ENCODE measurements at regions not wholly inside any gene's neighbourhood (a gene's known extent, or its start where the extent isn't known, plus 50 kb on each side); places are given as distances from the start of the nearest gene placed in this dataset.

- H3K79me1 ChIP-seq (ENCODE audit: low read depth, low read length) = no peaks in the 10 kb centered on the region
- H2BK120ac ChIP-seq (replicated peaks; ENCODE audit: low read depth, low read length) = no peak overlapping the region
- H3K14ac ChIP-seq (ENCODE audit: insufficient read length) = no peak overlapping the region
- H2BK15ac ChIP-seq (ENCODE audit: low read length) = no peak overlapping the region
- no peak overlapping the region for H2BK20ac ChIP-seq (ENCODE audit: low read length)
- no peak overlapping the region for H2BK5ac ChIP-seq (ENCODE audit: low read depth, low read length)
- H3K27me3 ChIP-seq (replicated peaks in 1 of 4; ENCODE audit: control insufficient read depth in 3 of 4, extremely low read depth in 1 of 4, insufficient read depth in 3 of 4, low read length in 3 of 4) = no peaks in the 10 kb centered on the region
- no peaks in the 10 kb centered on the region for H3K36me3 ChIP-seq (ENCODE audit: control insufficient read depth in 2 of 4, insufficient read depth in 4 of 4, low read length in 3 of 4)
- ChIA-PET POLR2A (ENCODE audit: partially characterized antibody) (no interaction called here), CTCF (ENCODE audit: partially characterized antibody) (interaction anchor here (1.4 kb wide), 1 partner anchor 13 kb away, joined by 3 read pairs; no protein-coding TSS in a partner anchor)
- H3K9ac ChIP-seq (replicated peaks in 1 of 4; ENCODE audit: extremely low read depth in 1 of 4, low read depth in 3 of 4, low read length in 3 of 4) = no peak overlapping the region
- no peak for DNase-seq (ENCODE audit: low read depth in 1 of 2, low spot score in 2 of 2)
- H2AK5ac ChIP-seq (ENCODE audit: low read depth, low read length) = no peak overlapping the region
- H3K9me3 ChIP-seq (ENCODE audit: insufficient read depth in 2 of 2, low read depth in 1 of 2, low read length in 1 of 2) = no peaks in the 10 kb centered on the region
- H3K56ac ChIP-seq (replicated peaks; ENCODE audit: insufficient read length, low read depth, low read length) = no peak overlapping the region
- no peak overlapping the region for H4K5ac ChIP-seq (ENCODE audit: insufficient read length, low read depth, low read length)
- WGBS, 2 experiments (ENCODE audit: extremely low coverage in 1 of 2, insufficient coverage in 1 of 2, insufficient read length in 1 of 2, insufficient replicate concordance in 2 of 2, low coverage in 1 of 2, low lambda C conversion rate in 2 of 2, missing lambda C conversion rate in 1 of 2) = 94% methylated on average over 3 of the region's 3 CpGs; no CpG with 5 or more reads in 1 of the 2 experiments
- H4K91ac ChIP-seq (replicated peaks; ENCODE audit: insufficient read length, low read length) = no peak overlapping the region
- no peak overlapping the region for H2BK12ac ChIP-seq (ENCODE audit: low read depth, low read length)
- no peak overlapping the region for H3K18ac ChIP-seq (ENCODE audit: extremely low read depth, low read length)
- H3K27ac ChIP-seq (ENCODE audit: low read depth, low read length) = no peak overlapping the region
- H3K4ac ChIP-seq (replicated peaks; ENCODE audit: insufficient read length, low read depth, low read length) = no peak overlapping the region
- no peaks in the 10 kb centered on the region for H3K79me2 ChIP-seq (ENCODE audit: control insufficient read depth in 1 of 2, insufficient read depth in 2 of 2, low read length in 2 of 2)
- H4K8ac ChIP-seq (ENCODE audit: extremely low read depth, insufficient read depth, low read length) = no peak overlapping the region
- no peak overlapping the region for H3K4me3 ChIP-seq (ENCODE audit: extremely low read depth in 1 of 4, insufficient read depth in 2 of 4, low read depth in 3 of 4, low read length in 4 of 4)
- H3K4me1 ChIP-seq (replicated peaks in 1 of 4; ENCODE audit: control insufficient read depth in 3 of 4, insufficient read depth in 4 of 4, low read length in 3 of 4) = peaks cover 0 to 9% (median 2%) of the 10 kb centered on the region in 4 experiments; a peak in 4 of 7 replicates
- FAIRE-seq = no peak
- no peak overlapping the region for H3K4me2 ChIP-seq (ENCODE audit: insufficient read depth in 1 of 2, low read depth in 2 of 2, low read length in 2 of 2)
- H3K23me2 ChIP-seq (ENCODE audit: low read depth, low read length) = no peaks in the 10 kb centered on the region
- no peak overlapping the region for H3K23ac ChIP-seq (ENCODE audit: insufficient read length)
- H4K20me1 ChIP-seq (replicated peaks in 1 of 2; ENCODE audit: control insufficient read depth in 1 of 2, insufficient read depth in 2 of 2, low read length in 2 of 2) = no peaks in the 10 kb centered on the region
- H2AFZ ChIP-seq (ENCODE audit: low read length) = no peak overlapping the region
- TF ChIP-seq CTCF (IDR thresholded peaks at IDR 0.05; ENCODE audit: control extremely low read depth in 1 of 3, insufficient read depth in 1 of 3, low read depth in 1 of 3, low read length in 3 of 3) = no peak
- TF ChIP-seq CBX5 (IDR thresholded peaks at IDR 0.05; ENCODE audit: low read depth, low read length) = no peak
- no peak for TF ChIP-seq CBX8 (IDR thresholded peaks at IDR 0.05; ENCODE audit: borderline replicate concordance, low read depth, low read length)
- no peak for TF ChIP-seq HDAC6 (IDR thresholded peaks at IDR 0.05; ENCODE audit: low read depth, low read length)
- no peak for TF ChIP-seq GTF2F1 (IDR thresholded peaks at IDR 0.05; ENCODE audit: borderline replicate concordance, low read depth, low read length)
- no peak for TF ChIP-seq EP300 (IDR thresholded peaks at IDR 0.05; ENCODE audit: borderline replicate concordance in 1 of 2, low read depth in 2 of 2, low read length in 2 of 2)
- no peak for TF ChIP-seq JUND (IDR thresholded peaks at IDR 0.05; ENCODE audit: low read length)
- TF ChIP-seq CEBPB (IDR thresholded peaks at IDR 0.05; ENCODE audit: low read depth, low read length) = no peak
- no peak for TF ChIP-seq ATF2 (IDR thresholded peaks at IDR 0.05; ENCODE audit: low read length)
Measured at GRCh38 chrX:134738445-134738844, 58.6 kb downstream of the PABIR2 start.

All from H1 (cell line).